DOHH2 (cell line): ENCODE measurements at regions not wholly inside any gene's neighbourhood (a gene's known extent, or its start where the extent isn't known, plus 50 kb on each side); places are given as distances from the start of the nearest gene placed in this dataset.

Experiments
- H3F3A ChIP-seq: fragments of 200-600 bp; sonication (generic), shearing (Covaris generic); 2 replicates; pipeline ENCODE4 v1.6.0; 2016; ENCODE audit warnings: antibody characterized with exemption, mild to moderate bottlenecking; ENCODE audit not compliant: control insufficient read depth, insufficient read depth
- H3K27ac ChIP-seq: fragments of 200-600 bp; sonication (generic); 2 replicates; pipeline ENCODE4 v1.5.1; 2014; ENCODE audit warnings: low read depth, mild to moderate bottlenecking, low read length, moderate library complexity
- H3K27me3 ChIP-seq: fragments of 200-600 bp; sonication (generic); 2 replicates; pipeline ENCODE4 v1.6.1; 2014; ENCODE audit warnings: mild to moderate bottlenecking, low read length, mixed read lengths; ENCODE audit not compliant: control insufficient read depth
- H3K36me3 ChIP-seq: fragments of 200-600 bp; sonication (generic); 2 replicates; pipeline ENCODE4 v1.6.1; 2014; ENCODE audit warnings: mild to moderate bottlenecking, low read length, moderate library complexity, mixed read lengths; ENCODE audit not compliant: control insufficient read depth
- H3K4me1 ChIP-seq: fragments of 200-600 bp; sonication (generic); 2 replicates; pipeline ENCODE4 v1.6.1; 2014; ENCODE audit warnings: mild to moderate bottlenecking, low read length, mixed read lengths; ENCODE audit not compliant: control insufficient read depth
- H3K4me2 ChIP-seq: fragments of 200-600 bp; sonication (generic); 2 replicates; pipeline ENCODE4 v1.6.0; 2014; ENCODE audit warnings: mild to moderate bottlenecking, low read length, moderate library complexity
- H3K4me3 ChIP-seq: fragments of 200-600 bp; sonication (generic); 2 replicates; pipeline ENCODE4 v1.5.1; 2014; ENCODE audit warnings: mild to moderate bottlenecking, low read length, mixed read lengths
- H3K79me2 ChIP-seq: fragments of 200-600 bp; sonication (generic); 2 replicates; pipeline ENCODE4 v1.6.1; 2014; ENCODE audit warnings: mild to moderate bottlenecking, low read length, mixed read lengths; ENCODE audit not compliant: control insufficient read depth
- H3K9me2 ChIP-seq: fragments of 200-600 bp; sonication (generic); replicated peaks from 2 replicates; pipeline ENCODE4 v1.6.1; 2014; ENCODE audit warnings: mild to moderate bottlenecking, low read length, mixed read lengths; ENCODE audit not compliant: control insufficient read depth
- H3K9me3 ChIP-seq: fragments of 200-600 bp; sonication (generic); 2 replicates; pipeline ENCODE4 v1.6.1; 2014; ENCODE audit warnings: antibody characterized with exemption, low read length, mixed read lengths; ENCODE audit not compliant: control insufficient read depth, insufficient read depth
- H4K20me1 ChIP-seq: fragments of 200-600 bp; sonication (generic); 2 replicates; pipeline ENCODE4 v1.6.0; 2014; ENCODE audit warnings: low read depth, mild to moderate bottlenecking, antibody characterized with exemption, low read length, moderate library complexity; ENCODE audit not compliant: control insufficient read depth, insufficient read depth
- EZH2phosphoT487 ChIP-seq: fragments of 200-600 bp; sonication (generic); IDR thresholded peaks from 2 replicates; pipeline ENCODE4 v1.6.1; 2017; ENCODE audit warnings: borderline replicate concordance, mild to moderate bottlenecking, antibody characterized with exemption, low read length, moderate library complexity, mixed read lengths
- TF ChIP-seq, protein P1 (sequence below): fragments of 200-600 bp; sonication (generic); IDR thresholded peaks from one replicate; pipeline ENCODE4 v1.5.1; 2014; ENCODE audit warnings: antibody characterized with exemption, mild to moderate bottlenecking, low read depth, low read length; ENCODE audit not compliant: poor library complexity, severe bottlenecking

GRCh38 chr5:171648279-171649074 is 137.1 kb upstream of the SMIM23 start:
- Histone ChIP-seq H3K4me3 (no peak overlapping the region), H3K9me3 (no peaks in the 10 kb centered on the region), H3K4me1 (no peaks in the 10 kb centered on the region), H3K4me2 (no peak overlapping the region), H4K20me1 (no peaks in the 10 kb centered on the region), H3F3A (no peaks in the 10 kb centered on the region), H3K9me2 (no peaks in the 10 kb centered on the region), H3K36me3 (no peaks in the 10 kb centered on the region), H3K27me3 (peaks cover 9% of the 10 kb centered on the region; the same call in 1 of the 2 replicates), H3K27ac (no peak overlapping the region), H3K79me2 (no peaks in the 10 kb centered on the region)
- TF ChIP-seq, protein P1, sequence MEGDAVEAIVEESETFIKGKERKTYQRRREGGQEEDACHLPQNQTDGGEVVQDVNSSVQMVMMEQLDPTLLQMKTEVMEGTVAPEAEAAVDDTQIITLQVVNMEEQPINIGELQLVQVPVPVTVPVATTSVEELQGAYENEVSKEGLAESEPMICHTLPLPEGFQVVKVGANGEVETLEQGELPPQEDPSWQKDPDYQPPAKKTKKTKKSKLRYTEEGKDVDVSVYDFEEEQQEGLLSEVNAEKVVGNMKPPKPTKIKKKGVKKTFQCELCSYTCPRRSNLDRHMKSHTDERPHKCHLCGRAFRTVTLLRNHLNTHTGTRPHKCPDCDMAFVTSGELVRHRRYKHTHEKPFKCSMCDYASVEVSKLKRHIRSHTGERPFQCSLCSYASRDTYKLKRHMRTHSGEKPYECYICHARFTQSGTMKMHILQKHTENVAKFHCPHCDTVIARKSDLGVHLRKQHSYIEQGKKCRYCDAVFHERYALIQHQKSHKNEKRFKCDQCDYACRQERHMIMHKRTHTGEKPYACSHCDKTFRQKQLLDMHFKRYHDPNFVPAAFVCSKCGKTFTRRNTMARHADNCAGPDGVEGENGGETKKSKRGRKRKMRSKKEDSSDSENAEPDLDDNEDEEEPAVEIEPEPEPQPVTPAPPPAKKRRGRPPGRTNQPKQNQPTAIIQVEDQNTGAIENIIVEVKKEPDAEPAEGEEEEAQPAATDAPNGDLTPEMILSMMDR, result no peak
- TF ChIP-seq EZH2phosphoT487, result no peak

DNA sequence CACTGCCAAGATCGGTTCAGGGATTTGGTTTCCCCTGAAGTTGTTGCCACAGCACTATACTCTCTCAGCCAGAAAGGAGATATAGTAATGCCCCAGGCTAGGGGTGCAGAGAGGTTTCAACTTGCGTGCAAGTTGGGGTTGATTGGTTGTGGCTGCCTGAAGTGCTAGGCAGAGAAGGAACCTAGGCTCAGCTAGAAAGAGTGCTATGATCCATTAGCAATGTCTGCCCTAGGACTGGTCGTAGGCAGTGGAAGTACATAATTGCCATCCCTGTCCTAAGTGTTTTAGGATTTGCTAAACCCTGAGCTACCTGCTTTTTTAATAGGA is 136.6 kb upstream of the SMIM23 start:
- Histone ChIP-seq H3K9me2 (no peaks in the 10 kb centered on the region), H3K4me2 (no peak overlapping the region), H3K27ac (no peak overlapping the region)

GRCh38 chr5:171650597-171650996 is 135.0 kb upstream of the SMIM23 start:
- H3K36me3 ChIP-seq, result no peaks in the 10 kb centered on the region
- H3K4me3 ChIP-seq, result no peak overlapping the region
- no peaks in the 10 kb centered on the region for H3F3A ChIP-seq
- peaks cover 9% of the 10 kb centered on the region; the same call in 1 of the 2 replicates for H3K27me3 ChIP-seq
- no peak for TF ChIP-seq EZH2phosphoT487
- TF ChIP-seq, protein P1, result no peak
- H4K20me1 ChIP-seq, result no peaks in the 10 kb centered on the region
- H3K79me2 ChIP-seq, result no peaks in the 10 kb centered on the region
- H3K4me1 ChIP-seq, result no peaks in the 10 kb centered on the region
- no peak overlapping the region for H3K4me2 ChIP-seq
- H3K9me3 ChIP-seq, result no peaks in the 10 kb centered on the region
- H3K9me2 ChIP-seq, result no peaks in the 10 kb centered on the region
- H3K27ac ChIP-seq, result no peak overlapping the region

More for the DNA sequence above, 136.6 kb upstream of the SMIM23 start:
- no peaks in the 10 kb centered on the region for H3K79me2 ChIP-seq
- no peaks in the 10 kb centered on the region for H3K4me1 ChIP-seq
- no peaks in the 10 kb centered on the region for H3K36me3 ChIP-seq
- H4K20me1 ChIP-seq, result no peaks in the 10 kb centered on the region
- no peaks in the 10 kb centered on the region for H3K9me3 ChIP-seq
- TF ChIP-seq EZH2phosphoT487, result no peak
- TF ChIP-seq, protein P1, result no peak
- peaks cover 9% of the 10 kb centered on the region; the same call in 1 of the 2 replicates for H3K27me3 ChIP-seq
- H3K4me3 ChIP-seq, result no peak overlapping the region
- H3F3A ChIP-seq, result no peaks in the 10 kb centered on the region
